ENCODE measurements at regions not wholly inside any gene's neighbourhood (a gene's known extent, or its start where the extent isn't known, plus 50 kb on each side); places are given as distances from the start of the nearest gene placed in this dataset.

GRCh38 chr2:195471807-195472206 is 185.2 kb upstream of the SLC39A10 start:
- TF ChIP-seq CTCF (IDR thresholded peaks at IDR 0.05) (no peak), POLR2A (IDR thresholded peaks at IDR 0.05) (no peak)

Data from stomach (tissue), 4 donors.